Aorta (tissue), 5 donors: ENCODE measurements at regions not wholly inside any gene's neighbourhood (a gene's known extent, or its start where the extent isn't known, plus 50 kb on each side); places are given as distances from the start of the nearest gene placed in this dataset.
A peak's percentile ranks its signal among the peaks of the same experiment; 100 is the strongest.

Experiments
- ATAC-seq: fragments of 200-7000 bp; cut with Tn5 transposase; one replicate; pipeline ENCODE4 v1.9.1; 2022; ENCODE audit warnings: moderate library complexity; ENCODE audit not compliant: low FRiP score
- DNase-seq, 2 donors: peaks; one replicate each; pipeline ENCODE4 v3.0.0-alpha.2; 2020
- H3K27ac ChIP-seq, 2 donors: one replicate each; pipeline ENCODE4 v1.5.1; 2013; ENCODE audit warnings: low read length in 2 of 2, mild to moderate bottlenecking in 2 of 2, moderate library complexity in 2 of 2, control low read depth in 1 of 2, inconsistent platforms in 1 of 2, low read depth in 1 of 2
- H3K27me3 ChIP-seq, 2 donors: one replicate each; pipeline ENCODE4 v1.6.1; 2013; ENCODE audit warnings: control low read depth in 1 of 2, low read length in 1 of 2, mild to moderate bottlenecking in 1 of 2, moderate library complexity in 1 of 2; ENCODE audit not compliant: insufficient read depth in 2 of 2, control insufficient read depth in 1 of 2
- H3K36me3 ChIP-seq, 2 donors: one replicate each; pipeline ENCODE4 v1.6.1; 2013; ENCODE audit warnings: control low read depth in 1 of 2, low read length in 1 of 2, mild to moderate bottlenecking in 1 of 2; ENCODE audit not compliant: insufficient read depth in 2 of 2, control insufficient read depth in 1 of 2
- H3K4me1 ChIP-seq, 2 donors: one replicate each; pipeline ENCODE4 v1.6.1; 2013; ENCODE audit warnings: low read length in 2 of 2, control low read depth in 1 of 2, mild to moderate bottlenecking in 1 of 2, moderate library complexity in 1 of 2; ENCODE audit not compliant: insufficient read depth in 2 of 2, control insufficient read depth in 1 of 2
- H3K4me3 ChIP-seq, 2 donors: one replicate each; pipeline ENCODE4 v1.5.1; 2013; ENCODE audit warnings: low read length in 2 of 2, control low read depth in 1 of 2, mild to moderate bottlenecking in 1 of 2
- H3K9me3 ChIP-seq: one replicate; pipeline ENCODE4 v1.6.1; 2013; ENCODE audit warnings: mild to moderate bottlenecking, low read length; ENCODE audit not compliant: control insufficient read depth
- WGBS, 2 donors: extraction: QIAGEN DNeasy Blood & Tissue Kit; methylation state at CpG; one replicate each; pipeline ENCODE4 v1.1.7; 2013; 5-methylcytosine and 5-hydroxymethylcytosine counted together
- intact Hi-C, 2 donors: fragments of 100-400 bp; cut with DNase I; formaldehyde crosslinking; loops; one replicate each; pipeline versions ENCODE4 v1.14.2 to v1.15.0; 2022
- donor health status: healthy with polysubstance abuse.
- donor health status: Bipolar disorder and iron deficiency.
- donor health status: DM: no; HTN: no; CAD: no.
- donor health status: DM: no; HTN: no; CAD: no.
- donor health status: DM: yes; HTN: yes; CAD: no.

GRCh38 chr2:240206630-240207029 lies 66.2 kb upstream of the OTOS start:
- DNase-seq = peak in 1 of 2 donors; percentile 4
- no peaks in the 10 kb centered on the region for H3K4me1 ChIP-seq
- ATAC-seq = no peak
- H3K27me3 ChIP-seq = no peaks in the 10 kb centered on the region
- WGBS, 2 donors = 93 to 96% methylated on average over 4 of the region's 4 CpGs
- H3K27ac ChIP-seq = no peak overlapping the region
- intact Hi-C loops = no loop called here
- no peak overlapping the region for H3K4me3 ChIP-seq
- no peaks in the 10 kb centered on the region for H3K36me3 ChIP-seq
- H3K9me3 ChIP-seq = peaks cover 3% of the 10 kb centered on the region

GRCh38 chr2:240207661-240208060 lies 67.2 kb upstream of the OTOS start:
- WGBS, 2 donors = 91 to 93% methylated on average over 4 of the region's 4 CpGs
- Histone ChIP-seq H3K36me3 (no peaks in the 10 kb centered on the region), H3K27me3 (no peaks in the 10 kb centered on the region), H3K4me3 (no peak overlapping the region), H3K9me3 (peaks cover 3% of the 10 kb centered on the region), H3K4me1 (no peaks in the 10 kb centered on the region), H3K27ac (no peak overlapping the region)
- ATAC-seq (no peak), DNase-seq (peak; percentile 24 to 49)
- intact Hi-C loops = no loop called here

DNA sequence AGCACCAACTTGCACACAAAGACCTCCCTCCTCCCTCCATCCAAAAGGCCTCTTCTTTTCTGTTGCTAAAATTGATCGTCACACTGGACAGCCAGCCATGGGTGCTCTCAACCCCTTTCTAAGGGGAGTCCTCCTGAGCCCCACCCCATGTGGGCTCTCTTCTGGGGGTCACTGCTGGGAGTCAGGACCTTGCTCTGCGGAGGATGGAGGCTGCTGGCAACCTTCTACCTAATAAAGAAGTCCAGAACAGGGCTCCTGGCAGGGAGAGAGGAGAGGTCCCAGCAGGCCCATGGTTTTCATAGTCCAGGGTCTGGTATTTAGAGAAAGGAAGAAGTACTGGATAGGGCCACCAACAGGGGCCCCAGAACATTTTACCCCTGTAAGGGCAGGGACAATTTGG lies 67.6 kb upstream of the OTOS start:
- intact Hi-C loops = no loop called here
- no peak for ATAC-seq
- Histone ChIP-seq H3K36me3 (no peaks in the 10 kb centered on the region), H3K27ac (no peak overlapping the region), H3K27me3 (no peaks in the 10 kb centered on the region), H3K4me3 (no peak overlapping the region), H3K4me1 (no peaks in the 10 kb centered on the region), H3K9me3 (peaks cover 3% of the 10 kb centered on the region)
- 94 to 95% methylated on average over 2 of the region's 2 CpGs for WGBS, 2 donors
- peak in 1 of 2 donors; percentile 6 for DNase-seq

- H3K9me3 ChIP-seq = peaks cover 3% of the 10 kb centered on the region
- peak; percentile 26 to 67 for DNase-seq
These were observed 68.3 kb upstream of the OTOS start for GRCh38 chr2:240208631-240209211.

DNA sequence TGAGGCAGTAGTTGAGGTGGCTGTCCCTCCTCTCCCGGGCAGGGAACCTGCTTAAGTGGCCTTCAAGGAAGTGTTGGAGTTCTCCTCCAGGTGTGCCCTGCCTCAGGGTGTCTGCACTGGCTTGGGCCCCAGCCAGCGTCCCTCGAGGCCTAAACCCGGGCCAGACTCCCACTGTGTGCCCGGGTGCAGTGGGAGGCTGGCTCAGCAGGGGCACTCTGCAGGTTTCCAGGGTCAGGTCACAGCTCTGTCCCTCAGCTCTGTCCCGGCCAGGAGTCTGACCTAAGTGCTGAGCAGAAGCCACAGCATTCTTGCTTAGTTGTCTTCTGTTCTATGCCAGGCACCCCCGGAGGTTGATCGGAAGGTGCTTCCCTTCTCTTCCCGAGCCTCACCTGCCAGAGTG lies 69.0 kb upstream of the OTOS start:
- DNase-seq (peak; percentile 29 to 54), ATAC-seq (no peak)
- H3K27ac ChIP-seq = no peak overlapping the region

More at GRCh38 chr2:240208631-240209211, 68.3 kb upstream of the OTOS start:
- H3K36me3 ChIP-seq = no peaks in the 10 kb centered on the region
- intact Hi-C loops = no loop called here
- no peak overlapping the region for H3K4me3 ChIP-seq
- H3K27ac ChIP-seq = no peak overlapping the region
- H3K27me3 ChIP-seq = no peaks in the 10 kb centered on the region
- H3K4me1 ChIP-seq = no peaks in the 10 kb centered on the region
- no peak for ATAC-seq
- WGBS, 2 donors = 85 to 86% methylated on average over 14 of the region's 14 CpGs

DNA sequence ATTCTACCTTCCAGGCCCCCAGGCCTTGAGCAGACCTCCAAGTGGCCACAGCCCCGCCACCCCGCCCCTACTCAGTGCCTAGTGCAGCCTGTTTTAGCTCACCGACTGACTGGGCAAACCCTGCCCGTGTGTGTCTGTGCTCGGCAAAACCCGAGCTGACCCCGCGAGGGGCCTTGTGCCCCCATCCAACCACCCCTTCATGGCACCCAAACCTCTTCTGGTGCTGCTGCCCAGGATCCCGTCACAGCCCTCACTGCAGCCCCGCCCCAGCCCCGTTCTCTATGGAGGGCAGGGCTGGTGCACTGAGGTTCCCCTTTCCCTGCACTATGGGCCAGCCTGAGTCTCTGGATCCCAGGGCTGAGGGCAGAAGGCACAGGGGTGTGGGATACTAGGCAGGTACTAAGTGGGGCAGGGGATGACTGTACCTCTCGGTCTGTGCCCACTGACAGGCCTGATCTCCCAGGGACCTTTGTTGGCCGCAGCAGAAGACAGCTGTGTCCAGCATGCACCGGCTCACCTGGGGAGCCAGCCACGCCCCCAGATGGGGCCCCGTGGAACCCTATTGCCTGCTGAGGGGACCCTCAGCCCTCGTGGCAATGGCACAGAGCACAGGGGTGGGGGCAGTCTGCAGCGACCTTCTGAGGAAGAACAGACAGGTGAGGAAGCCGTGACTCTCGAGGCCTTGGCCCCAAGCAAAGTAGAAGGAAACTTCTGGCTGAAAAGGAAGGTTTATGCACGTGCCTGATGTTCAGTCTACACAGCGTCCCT lies 69.9 kb upstream of the OTOS start:
- Histone ChIP-seq H3K36me3 (no peaks in the 10 kb centered on the region), H3K27me3 (no peaks in the 10 kb centered on the region), H3K4me1 (no peaks in the 10 kb centered on the region), H3K9me3 (peaks cover 3% of the 10 kb centered on the region), H3K4me3 (no peak overlapping the region), H3K27ac (no peak overlapping the region)
- DNase-seq (peak; percentile 35 to 43), ATAC-seq (no peak)
- intact Hi-C loops = no loop called here
- 84 to 85% methylated on average over 22 of the region's 22 CpGs for WGBS, 2 donors

More for the DNA sequence above, 69.0 kb upstream of the OTOS start:
- WGBS, 2 donors = 82 to 83% methylated on average over 9 of the region's 9 CpGs
- intact Hi-C loops = no loop called here
- Histone ChIP-seq H3K9me3 (peaks cover 3% of the 10 kb centered on the region), H3K36me3 (no peaks in the 10 kb centered on the region), H3K27me3 (no peaks in the 10 kb centered on the region), H3K4me1 (no peaks in the 10 kb centered on the region), H3K4me3 (no peak overlapping the region)

- intact Hi-C loops = no loop called here
- Histone ChIP-seq H3K4me1 (no peaks in the 10 kb centered on the region), H3K27me3 (no peaks in the 10 kb centered on the region), H3K9me3 (peaks cover 3% of the 10 kb centered on the region), H3K4me3 (no peak overlapping the region), H3K27ac (no peak overlapping the region), H3K36me3 (no peaks in the 10 kb centered on the region)
- WGBS, 2 donors = 89 to 91% methylated on average over 8 of the region's 8 CpGs
- ATAC-seq (no peak), DNase-seq (peak; percentile 18 to 30)
These were observed 70.6 kb upstream of the OTOS start for GRCh38 chr2:240211096-240211495.

DNA sequence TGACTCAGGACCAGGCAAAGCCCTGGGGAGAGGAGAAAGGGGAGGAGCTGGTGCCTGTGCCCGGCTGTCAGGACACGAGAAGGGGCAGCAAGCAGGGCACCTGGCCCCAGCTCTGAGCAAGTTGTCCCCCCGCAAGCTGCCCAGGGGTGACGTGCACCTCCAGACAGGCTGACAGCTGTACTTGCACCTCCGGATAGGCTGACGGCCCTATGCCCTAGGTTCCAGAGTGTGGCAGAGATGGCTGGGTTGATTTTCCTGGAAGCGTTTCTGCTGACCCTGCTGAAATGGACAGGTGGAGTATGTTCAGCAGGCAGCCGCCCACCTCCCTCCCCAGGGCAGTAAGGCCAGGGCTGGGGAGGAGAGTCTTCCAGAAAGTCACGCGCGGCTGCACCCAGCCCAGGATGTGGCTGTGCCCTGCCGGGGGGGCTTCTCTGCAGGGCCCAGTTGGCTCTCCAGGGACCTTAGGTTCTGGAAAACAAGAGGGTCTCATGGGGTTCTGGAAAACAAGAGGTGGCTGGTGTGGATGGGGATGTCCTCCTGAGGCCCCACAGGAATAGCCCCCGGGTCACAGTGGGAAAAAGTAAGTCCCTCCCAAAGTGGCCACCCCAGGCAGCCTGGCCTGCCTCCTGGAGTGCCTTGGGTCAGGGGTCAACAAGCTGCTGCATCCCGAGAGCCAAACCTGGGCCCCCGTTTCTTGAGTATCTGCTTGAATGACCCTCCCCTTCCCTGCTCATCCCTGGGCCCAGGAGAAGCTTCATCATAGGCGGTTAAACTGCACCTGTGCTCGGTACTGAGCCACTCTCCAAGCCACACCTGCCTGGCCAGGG lies 71.4 kb upstream of the OTOS start:
- DNase-seq (peak; percentile 29 to 63), ATAC-seq (no peak)
- peaks cover 3% of the 10 kb centered on the region for H3K9me3 ChIP-seq
- H3K27ac ChIP-seq = no peak overlapping the region
- H3K4me3 ChIP-seq = no peak overlapping the region
- no peaks in the 10 kb centered on the region for H3K36me3 ChIP-seq
- H3K27me3 ChIP-seq = no peaks in the 10 kb centered on the region
- WGBS, 2 donors = 90 to 94% methylated on average over 17 of the region's 17 CpGs
- no peaks in the 10 kb centered on the region for H3K4me1 ChIP-seq
- intact Hi-C loops = no loop called here
